PC-9 (cell line): ENCODE measurements at regions not wholly inside any gene's neighbourhood (a gene's known extent, or its start where the extent isn't known, plus 50 kb on each side); places are given as distances from the start of the nearest gene placed in this dataset.

Experiments used
- BruUV-seq: library from RNA; stranded (reverse); fragments of 400-500 nt; replicated peaks from 2 replicates; lab custom pipeline; 2021; lab: Mats Ljungman, UMichigan
- CTCF ChIA-PET: fragments of 300-600 bp; sonication (Branson Sonifier 250); formaldehyde crosslinking; loops from one replicate; lab custom pipeline; 2022; ENCODE audit warnings: antibody characterized with exemption; lab: Charles Lee
- POLR2A ChIA-PET: fragments of 300-600 bp; sonication (Branson Sonifier 250); formaldehyde crosslinking; loops from one replicate; lab custom pipeline; 2022; ENCODE audit warnings: antibody characterized with exemption; ENCODE audit not compliant: unreplicated experiment; lab: Charles Lee
- DNase-seq, 2 experiments: peaks; one replicate each; pipeline versions ENCODE4 v3.0.0 to v3.0.0-alpha.2; 2015 to 2022; ENCODE audit warnings: mixed read lengths in 1 of 2
- H2AFZ ChIP-seq: fragments of 200-600 bp; sonication (generic); 2 replicates; pipeline ENCODE4 v1.8.1; 2017; ENCODE audit warnings: antibody characterized with exemption
- H3F3A ChIP-seq: fragments of 200-600 bp; sonication (generic); 2 replicates; pipeline ENCODE4 v1.8.1; 2017; ENCODE audit warnings: antibody characterized with exemption, mild to moderate bottlenecking, low read depth; ENCODE audit not compliant: insufficient read depth
- H3K27ac ChIP-seq: fragments of 200-600 bp; sonication (generic); 2 replicates; pipeline ENCODE4 v1.6.1; 2016; ENCODE audit warnings: mixed run types
- H3K27me3 ChIP-seq: fragments of 200-600 bp; sonication (generic); 2 replicates; pipeline ENCODE4 v1.6.1; 2016; ENCODE audit warnings: low read depth, mixed run types; ENCODE audit not compliant: insufficient read depth
- H3K36me3 ChIP-seq: fragments of 200-600 bp; sonication (generic); 2 replicates; pipeline ENCODE4 v1.6.1; 2016; ENCODE audit warnings: low read depth, mixed run types
- H3K4me1 ChIP-seq: fragments of 200-600 bp; sonication (generic); replicated peaks from 2 replicates; pipeline ENCODE4 v1.6.1; 2016; ENCODE audit warnings: mixed run types; ENCODE audit not compliant: insufficient read depth
- H3K4me2 ChIP-seq: fragments of 200-600 bp; sonication (generic); 2 replicates; pipeline ENCODE4 v1.6.1; 2017; ENCODE audit warnings: mixed run types
- H3K4me3 ChIP-seq: fragments of 200-600 bp; sonication (generic); 2 replicates; pipeline ENCODE4 v1.6.1; 2016; ENCODE audit warnings: mixed run types
- H3K79me2 ChIP-seq: fragments of 200-600 bp; sonication (generic); 2 replicates; pipeline ENCODE4 v1.6.1; 2017; ENCODE audit warnings: low read depth, mixed run types
- H3K9me2 ChIP-seq: fragments of 200-600 bp; sonication (generic); 2 replicates; pipeline ENCODE4 v1.8.1; 2017; ENCODE audit warnings: mild to moderate bottlenecking; ENCODE audit not compliant: insufficient read depth
- H3K9me3 ChIP-seq: fragments of 200-600 bp; sonication (generic); 2 replicates; pipeline ENCODE4 v1.8.1; 2016; ENCODE audit warnings: low read depth; ENCODE audit not compliant: insufficient read depth
- H4K20me1 ChIP-seq: fragments of 200-600 bp; sonication (generic); 2 replicates; pipeline ENCODE4 v1.8.1; 2017; ENCODE audit not compliant: insufficient read depth
- CTCF ChIP-seq: fragments of 200-600 bp; sonication (generic); conservative IDR thresholded peaks from 2 replicates; pipeline ENCODE4 v1.6.1; 2017; ENCODE audit warnings: mixed run types, antibody characterized with exemption, mild to moderate bottlenecking, moderate library complexity
- EZH2 ChIP-seq: fragments of 200-600 bp; sonication (generic); IDR thresholded peaks from 2 replicates; pipeline ENCODE4 v1.8.0; 2017; ENCODE audit warnings: antibody characterized with exemption, low read depth
- intact Hi-C: fragments of 100-400 bp; cut with micrococcal nuclease; formaldehyde crosslinking; loops from one replicate; pipeline ENCODE4 v1.10.0; 2022; ENCODE audit not compliant: unreplicated experiment

- no peak overlapping the region for H3K4me3 ChIP-seq
- intact Hi-C loops, result no loop called here
- H3K9me2 ChIP-seq, result no peaks in the 10 kb centered on the region
- no peak overlapping the region for H3K4me2 ChIP-seq
- H2AFZ ChIP-seq, result no peak overlapping the region
- no peak overlapping the region for H3K27ac ChIP-seq
- BruUV-seq, result no TSS peak
- H3K27me3 ChIP-seq, result no peaks in the 10 kb centered on the region
- no peaks in the 10 kb centered on the region for H3K79me2 ChIP-seq
- H3K36me3 ChIP-seq, result no peaks in the 10 kb centered on the region
- ChIA-PET CTCF (no interaction called here), POLR2A (no interaction called here)
- H3K4me1 ChIP-seq, result no peaks in the 10 kb centered on the region
- DNase-seq, result no peak
- no peaks in the 10 kb centered on the region for H3K9me3 ChIP-seq
- H3F3A ChIP-seq, result no peaks in the 10 kb centered on the region
- TF ChIP-seq EZH2 (no peak), CTCF (no peak)
- no peaks in the 10 kb centered on the region for H4K20me1 ChIP-seq
Measured at GRCh38 chr4:23973308-23973855, 83.5 kb upstream of the PPARGC1A start.

- Histone ChIP-seq H3K4me2 (no peak overlapping the region), H3K27ac (no peak overlapping the region), H3K9me3 (no peaks in the 10 kb centered on the region), H3K4me3 (no peak overlapping the region), H3K36me3 (no peaks in the 10 kb centered on the region), H2AFZ (no peak overlapping the region), H3K4me1 (no peaks in the 10 kb centered on the region), H3F3A (no peaks in the 10 kb centered on the region), H3K79me2 (no peaks in the 10 kb centered on the region), H4K20me1 (no peaks in the 10 kb centered on the region), H3K9me2 (no peaks in the 10 kb centered on the region), H3K27me3 (no peaks in the 10 kb centered on the region; the same call in 1 of the 2 replicates)
- intact Hi-C loops, result no loop called here
- DNase-seq, result no peak
- TF ChIP-seq CTCF (no peak), EZH2 (no peak)
- no TSS peak for BruUV-seq
- POLR2A ChIA-PET, result no interaction called here
- CTCF ChIA-PET, result no interaction called here
Measured at GRCh38 chr4:23972805-23973204, 83.0 kb upstream of the PPARGC1A start.

- BruUV-seq, result no TSS peak
- Histone ChIP-seq H3K27me3 (no peaks in the 10 kb centered on the region; the same call in 1 of the 2 replicates), H2AFZ (no peak overlapping the region), H3K9me2 (no peaks in the 10 kb centered on the region), H3K9me3 (no peaks in the 10 kb centered on the region), H3K27ac (no peak overlapping the region), H3K4me3 (no peak overlapping the region), H3K4me1 (no peaks in the 10 kb centered on the region), H3K4me2 (no peak overlapping the region), H3K36me3 (no peaks in the 10 kb centered on the region), H4K20me1 (no peaks in the 10 kb centered on the region), H3F3A (no peaks in the 10 kb centered on the region), H3K79me2 (no peaks in the 10 kb centered on the region)
- CTCF ChIA-PET, result no interaction called here
- intact Hi-C loops, result no loop called here
- POLR2A ChIA-PET, result no interaction called here
- no peak for DNase-seq
- TF ChIP-seq CTCF, result no peak
- TF ChIP-seq EZH2, result no peak
Measured at GRCh38 chr4:23972187-23972586, 82.3 kb upstream of the PPARGC1A start.
